ENCODE measurements at regions not wholly inside any gene's neighbourhood (a gene's known extent, or its start where the extent isn't known, plus 50 kb on each side); places are given as distances from the start of the nearest gene placed in this dataset.
A peak's percentile ranks its signal among the peaks of the same experiment; 100 is the strongest.

- no peak for TF ChIP-seq CTCF (IDR thresholded peaks at IDR 0.05; ENCODE audit: insufficient read depth, low read depth, low read length, missing control alignments)
- DNase-seq (ENCODE audit: low read depth): no peak
- no peak overlapping the region for H3K4me3 ChIP-seq (ENCODE audit: low read length)
Observed at GRCh38 chrX:43456906-43457305, 199.2 kb upstream of the MAOA start.

- no peak for DNase-seq (ENCODE audit: low read depth)
- TF ChIP-seq CTCF (IDR thresholded peaks at IDR 0.05; ENCODE audit: insufficient read depth, low read depth, low read length, missing control alignments): no peak
Observed at GRCh38 chrX:43467608-43468234, 188.4 kb upstream of the MAOA start.

DNA sequence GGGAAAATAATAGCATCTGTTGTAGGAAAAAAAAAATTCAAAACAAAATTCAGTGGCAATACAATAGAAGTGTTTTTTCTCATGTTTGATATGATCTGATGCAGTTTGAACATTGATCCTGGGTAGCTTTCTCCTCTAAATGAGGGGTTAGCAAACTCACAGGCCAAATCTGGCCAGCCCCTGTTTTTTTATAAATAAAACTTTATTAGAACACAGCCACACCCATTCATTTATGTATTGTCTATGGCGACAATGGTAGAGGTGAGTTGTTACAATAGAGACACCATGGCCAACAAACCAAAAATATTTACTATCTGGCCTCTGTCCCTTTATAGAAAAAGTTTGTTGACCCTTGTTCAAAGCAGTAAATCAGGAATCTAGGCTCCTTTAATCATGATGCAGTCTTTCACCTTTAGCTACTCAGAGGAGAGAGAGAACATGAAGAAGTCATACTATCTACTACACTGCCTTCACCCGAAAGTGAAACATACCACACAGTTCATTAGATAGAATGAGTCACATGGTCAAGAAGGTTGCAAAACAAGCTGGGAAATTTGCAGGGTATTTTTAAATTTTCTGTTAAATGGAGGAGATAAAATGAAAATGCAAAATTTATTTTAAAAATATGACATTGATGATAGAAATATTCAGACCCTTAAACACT lies 186.6 kb upstream of the MAOA start:
- no peak overlapping the region for H3K4me3 ChIP-seq (ENCODE audit: low read length)
- peak; percentile 7 for DNase-seq (ENCODE audit: low read depth)
- TF ChIP-seq CTCF (IDR thresholded peaks at IDR 0.05; ENCODE audit: insufficient read depth, low read depth, low read length, missing control alignments): no peak

More at GRCh38 chrX:43467608-43468234, 188.4 kb upstream of the MAOA start:
- no peak overlapping the region for H3K4me3 ChIP-seq (ENCODE audit: low read length)

DNA sequence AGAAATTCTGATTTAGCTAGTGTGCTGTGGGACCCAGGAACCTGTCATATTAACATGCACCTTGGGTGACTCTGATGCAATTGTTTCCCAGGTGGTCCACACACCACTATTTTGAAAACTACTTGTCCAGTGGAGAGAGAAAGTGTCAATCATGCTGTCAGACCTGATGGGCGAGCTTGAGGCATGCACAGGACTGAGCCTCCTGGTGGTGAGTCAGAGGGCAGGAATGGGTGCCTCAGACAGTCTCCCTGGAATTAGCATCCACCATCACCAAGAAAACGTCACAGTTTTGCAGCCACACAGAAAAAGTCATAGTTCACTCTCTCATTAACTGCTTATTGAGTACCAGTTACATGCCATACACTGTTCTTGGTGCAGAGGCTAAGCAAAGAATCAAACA lies 181.8 kb upstream of the MAOA start:
- DNase-seq (ENCODE audit: low read depth): peak; percentile 62
- TF ChIP-seq CTCF (IDR thresholded peaks at IDR 0.05; ENCODE audit: insufficient read depth, low read depth, low read length, missing control alignments): no peak
- H3K4me3 ChIP-seq (ENCODE audit: low read length): no peak overlapping the region

DNA sequence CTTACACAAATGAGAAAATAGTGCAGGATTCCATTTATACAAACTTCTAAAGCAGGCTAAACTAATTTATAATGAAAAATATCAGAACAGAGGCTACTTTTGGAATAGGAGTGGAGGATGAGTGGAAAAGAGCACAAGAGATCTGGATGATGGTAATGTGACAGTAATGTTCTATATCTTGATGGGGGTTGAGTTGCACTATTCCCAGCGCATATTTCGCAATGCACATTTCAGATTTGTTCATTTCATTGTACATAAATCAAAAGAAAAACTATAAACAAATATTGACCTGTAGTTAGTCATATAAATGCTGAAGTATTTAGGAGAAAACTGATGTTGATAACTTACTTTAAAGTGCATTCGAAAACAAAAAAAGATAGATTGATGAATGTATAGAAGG lies 177.0 kb upstream of the MAOA start:
- no peak for TF ChIP-seq CTCF (IDR thresholded peaks at IDR 0.05; ENCODE audit: insufficient read depth, low read depth, low read length, missing control alignments)
- DNase-seq (ENCODE audit: low read depth): no peak
- no peak overlapping the region for H3K4me3 ChIP-seq (ENCODE audit: low read length)

DNA sequence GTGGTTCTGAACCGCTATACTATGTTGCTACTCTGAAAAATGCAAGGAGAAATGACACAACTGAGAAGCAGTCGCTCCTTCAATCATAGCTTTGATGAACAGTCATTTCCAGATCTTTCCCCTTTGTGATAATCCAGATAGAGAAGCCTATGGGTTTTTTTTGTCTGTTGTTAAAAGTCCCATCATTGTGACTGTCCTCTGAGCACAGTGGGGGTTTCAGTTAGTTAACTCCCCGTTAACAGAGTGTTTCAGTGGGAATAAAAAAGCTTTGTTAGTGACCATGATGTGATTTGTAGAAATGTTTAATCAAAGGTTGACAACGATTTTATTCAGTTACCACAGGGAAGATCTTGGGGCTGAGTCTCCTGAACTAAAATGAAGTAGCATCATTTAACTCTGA lies 176.2 kb upstream of the MAOA start:
- H3K4me3 ChIP-seq (ENCODE audit: low read length): no peak overlapping the region
- DNase-seq (ENCODE audit: low read depth): no peak
- TF ChIP-seq CTCF (IDR thresholded peaks at IDR 0.05; ENCODE audit: insufficient read depth, low read depth, low read length, missing control alignments): no peak

- no peak for TF ChIP-seq CTCF (IDR thresholded peaks at IDR 0.05; ENCODE audit: insufficient read depth, low read depth, low read length, missing control alignments)
- DNase-seq (ENCODE audit: low read depth): no peak
- no peak overlapping the region for H3K4me3 ChIP-seq (ENCODE audit: low read length)
Observed at GRCh38 chrX:43481576-43481975, 174.5 kb upstream of the MAOA start.

All from epithelial cell of esophagus (primary cell).